H9 (cell line): ENCODE measurements at regions not wholly inside any gene's neighbourhood (a gene's known extent, or its start where the extent isn't known, plus 50 kb on each side); places are given as distances from the start of the nearest gene placed in this dataset.

Source experiments
- DNase-seq: peaks from one replicate; pipeline ENCODE4 v3.0.0-alpha.2; 2017
- H2AFZ ChIP-seq: one replicate; pipeline ENCODE4 v1.6.1; 2013; ENCODE audit warnings: mild to moderate bottlenecking, low read length, control low read depth, moderate library complexity
- H2AK5ac ChIP-seq: 2 replicates; pipeline ENCODE4 v1.6.1; 2013; ENCODE audit warnings: low read length, control low read depth, mixed read lengths; ENCODE audit not compliant: insufficient read length
- H2BK120ac ChIP-seq: one replicate; pipeline ENCODE4 v1.6.1; 2013; ENCODE audit warnings: low read depth, mild to moderate bottlenecking, low read length, control low read depth, inconsistent platforms; ENCODE audit not compliant: poor library complexity, severe bottlenecking
- H2BK12ac ChIP-seq: 2 replicates; pipeline ENCODE4 v1.6.1; 2013; ENCODE audit warnings: low read length, control low read depth, mixed read lengths, low read depth; ENCODE audit not compliant: insufficient read length
- H2BK15ac ChIP-seq: 2 replicates; pipeline ENCODE4 v1.6.1; 2013; ENCODE audit warnings: low read depth, low read length, control low read depth
- H2BK20ac ChIP-seq: one replicate; pipeline ENCODE4 v1.6.1; 2013; ENCODE audit warnings: low read depth, mild to moderate bottlenecking, low read length, control low read depth, inconsistent platforms; ENCODE audit not compliant: poor library complexity, severe bottlenecking
- H2BK5ac ChIP-seq: 2 replicates; pipeline ENCODE4 v1.6.1; 2013; ENCODE audit warnings: low read length, control low read depth, mixed read lengths; ENCODE audit not compliant: insufficient read length
- H3K14ac ChIP-seq: 2 replicates; pipeline ENCODE4 v1.6.1; 2013; ENCODE audit warnings: low read length, control low read depth; ENCODE audit not compliant: insufficient read depth
- H3K18ac ChIP-seq: 2 replicates; pipeline ENCODE4 v1.6.1; 2013; ENCODE audit warnings: low read depth, mild to moderate bottlenecking, mixed read lengths, low read length, control low read depth; ENCODE audit not compliant: insufficient read length
- H3K23ac ChIP-seq: 2 replicates; pipeline ENCODE4 v1.6.1; 2013; ENCODE audit warnings: low read length, control low read depth, mixed read lengths, low read depth; ENCODE audit not compliant: insufficient read length
- H3K23me2 ChIP-seq: 2 replicates; pipeline ENCODE4 v1.6.1; 2013; ENCODE audit warnings: low read depth, mild to moderate bottlenecking, mixed read lengths, low read length, control low read depth; ENCODE audit not compliant: insufficient read length, poor library complexity, severe bottlenecking
- H3K27ac ChIP-seq: 2 replicates; pipeline ENCODE4 v1.5.1; 2013; ENCODE audit warnings: low read length, control low read depth, mixed read lengths, low read depth; ENCODE audit not compliant: insufficient read length
- H3K27me3 ChIP-seq: 2 replicates; pipeline ENCODE4 v1.6.1; 2013; ENCODE audit warnings: low read length, control low read depth, inconsistent platforms; ENCODE audit not compliant: insufficient read depth
- H3K4ac ChIP-seq: 2 replicates; pipeline ENCODE4 v1.6.1; 2013; ENCODE audit warnings: low read depth, mild to moderate bottlenecking, control low read depth, inconsistent platforms, low read length, moderate library complexity
- H3K4me1 ChIP-seq: 2 replicates; pipeline ENCODE4 v1.6.1; 2013; ENCODE audit warnings: low read length, control low read depth, inconsistent platforms; ENCODE audit not compliant: insufficient read depth
- H3K4me2 ChIP-seq: 2 replicates; pipeline ENCODE4 v1.6.1; 2013; ENCODE audit warnings: low read length, control low read depth, mixed read lengths; ENCODE audit not compliant: insufficient read length, insufficient read depth
- H3K56ac ChIP-seq: 2 replicates; pipeline ENCODE4 v1.6.1; 2013; ENCODE audit warnings: low read depth, mild to moderate bottlenecking, mixed read lengths, low read length, control low read depth; ENCODE audit not compliant: insufficient read length
- H3K79me1 ChIP-seq: 2 replicates; pipeline ENCODE4 v1.6.1; 2013; ENCODE audit warnings: low read depth, mild to moderate bottlenecking, moderate library complexity, low read length, control low read depth, inconsistent platforms; ENCODE audit not compliant: insufficient read depth, poor library complexity, severe bottlenecking
- H3K79me2 ChIP-seq: 2 replicates; pipeline ENCODE4 v1.6.1; 2013; ENCODE audit warnings: low read length, control low read depth, inconsistent platforms; ENCODE audit not compliant: insufficient read depth
- H3K9ac ChIP-seq: 2 replicates; pipeline ENCODE4 v1.6.1; 2013; ENCODE audit warnings: low read length, control low read depth, mixed read lengths; ENCODE audit not compliant: insufficient read length; ENCODE audit errors: extremely low read depth
- H3K9me3 ChIP-seq: one replicate; pipeline ENCODE4 v1.6.1; 2013; ENCODE audit warnings: low read depth, low read length, inconsistent platforms; ENCODE audit not compliant: control insufficient read depth
- H3T11ph ChIP-seq: one replicate; pipeline ENCODE4 v1.6.1; 2013; ENCODE audit warnings: mild to moderate bottlenecking, low read length, control low read depth, inconsistent platforms
- H4K20me1 ChIP-seq: one replicate; pipeline ENCODE4 v1.6.1; 2013; ENCODE audit not compliant: control insufficient read depth, insufficient read length, insufficient read depth
- H4K5ac ChIP-seq: 2 replicates; pipeline ENCODE4 v1.6.1; 2013; ENCODE audit warnings: low read depth, mild to moderate bottlenecking, mixed read lengths, low read length, control low read depth; ENCODE audit not compliant: insufficient read length
- H4K8ac ChIP-seq: replicated peaks from 2 replicates; pipeline ENCODE4 v1.6.1; 2013; ENCODE audit warnings: low read length, control low read depth, mixed read lengths, low read depth; ENCODE audit not compliant: insufficient read length
- H4K91ac ChIP-seq: 2 replicates; pipeline ENCODE4 v1.6.1; 2013; ENCODE audit warnings: low read depth, mild to moderate bottlenecking, moderate library complexity, mixed read lengths, low read length, control low read depth; ENCODE audit not compliant: insufficient read length
- H3K27ac Mint-ChIP-seq, 3 experiments: 2 replicates in 2 of 3; 3 replicates in 1 of 3; pipeline ENCODE4 v1.8.0; 2020 to 2021; ENCODE audit warnings: mixed read lengths in 3 of 3, mild to moderate bottlenecking in 1 of 3, moderate library complexity in 1 of 3
- H3K27me3 Mint-ChIP-seq: 2 replicates; pipeline ENCODE4 v1.8.0; 2021; ENCODE audit warnings: low read depth, mild to moderate bottlenecking, moderate library complexity, mixed read lengths
- H3K36me3 Mint-ChIP-seq, 3 experiments: 2 replicates in 2 of 3; 3 replicates in 1 of 3; pipeline ENCODE4 v1.8.0; 2020 to 2021; ENCODE audit warnings: low read depth in 3 of 3, mixed read lengths in 3 of 3; ENCODE audit not compliant: insufficient read depth in 1 of 3
- H3K4me1 Mint-ChIP-seq, 2 experiments: 2 replicates each; pipeline ENCODE4 v1.8.0; 2020; ENCODE audit warnings: mixed read lengths in 2 of 2
- H3K4me3 Mint-ChIP-seq, 2 experiments: 2 replicates in 1 of 2; 3 replicates in 1 of 2; pipeline ENCODE4 v1.8.0; 2020 to 2021; ENCODE audit warnings: mild to moderate bottlenecking in 2 of 2, mixed read lengths in 2 of 2, moderate library complexity in 1 of 2
- H3K9me3 Mint-ChIP-seq, 2 experiments: 2 replicates in 1 of 2; 3 replicates in 1 of 2; pipeline ENCODE4 v1.8.0; 2020; ENCODE audit warnings: mild to moderate bottlenecking in 2 of 2, mixed read lengths in 2 of 2, moderate library complexity in 1 of 2
- CTCF ChIP-seq: fragments of 200-600 bp; sonication (generic); conservative IDR thresholded peaks from 3 replicates; pipeline ENCODE4 v1.8.0; 2021; ENCODE audit warnings: antibody characterized with exemption, mild to moderate bottlenecking
- WGBS: extraction: QIAGEN DNeasy Blood & Tissue Kit; methylation state at CpG from one replicate; pipeline ENCODE4 v1.1.7; 2013; ENCODE audit warnings: missing lambda C conversion rate, low lambda C conversion rate, mixed read lengths; ENCODE audit not compliant: insufficient read length; ENCODE audit errors: extremely low coverage; 5-methylcytosine and 5-hydroxymethylcytosine counted together

GRCh38 chr9:100718717-100719116, 140.8 kb downstream of the CAVIN4 start:
- no peak overlapping the region for H3K27ac ChIP-seq

More at GRCh38 chr9:100718717-100719116, 140.8 kb downstream of the CAVIN4 start:
- H3K4me3 Mint-ChIP-seq: no peak overlapping the region
- no peak overlapping the region for H3K4ac ChIP-seq
- H3K36me3 Mint-ChIP-seq: 0 out of 7 replicates have a peak, but pooled peaks cover 0 to 2% (median 0%) of the 10 kb centered on the region in 3 experiments
- no peak overlapping the region for H3K14ac ChIP-seq
- H3K9me3 Mint-ChIP-seq: peaks cover 2 to 3% of the 10 kb centered on the region in 2 experiments; a peak in 2 of 5 replicates
- H2AK5ac ChIP-seq: no peak overlapping the region
- no peaks in the 10 kb centered on the region for H3K27me3 Mint-ChIP-seq
- H2BK15ac ChIP-seq: no peak overlapping the region
- no peaks in the 10 kb centered on the region for H3K79me2 ChIP-seq
- H3K27ac Mint-ChIP-seq: no peak overlapping the region
- no peaks in the 10 kb centered on the region for H3K79me1 ChIP-seq
- H2BK5ac ChIP-seq: no peak overlapping the region
- H3T11ph ChIP-seq: no peak overlapping the region
- H3K23me2 ChIP-seq: no peaks in the 10 kb centered on the region
- WGBS: no CpG with 5 or more reads among the region's 5 CpGs
- no peak overlapping the region for H4K5ac ChIP-seq
- no peak overlapping the region for H2BK120ac ChIP-seq
- no peaks in the 10 kb centered on the region for H3K9me3 ChIP-seq
- no peaks in the 10 kb centered on the region for H3K27me3 ChIP-seq
- no peak overlapping the region for H3K18ac ChIP-seq
- TF ChIP-seq CTCF: no peak
- H2AFZ ChIP-seq: no peak overlapping the region
- no peaks in the 10 kb centered on the region for H3K4me1 ChIP-seq
- H2BK12ac ChIP-seq: no peak overlapping the region
- DNase-seq: no peak
- no peak overlapping the region for H3K9ac ChIP-seq
- no peak overlapping the region for H4K8ac ChIP-seq
- H2BK20ac ChIP-seq: no peak overlapping the region
- no peak overlapping the region for H3K4me2 ChIP-seq
- H3K56ac ChIP-seq: no peak overlapping the region
- no peaks in the 10 kb centered on the region; a peak in 1 of 4 replicates for H3K4me1 Mint-ChIP-seq
- no peak overlapping the region for H4K91ac ChIP-seq
- no peaks in the 10 kb centered on the region for H4K20me1 ChIP-seq
- no peak overlapping the region for H3K23ac ChIP-seq
